ENCODE measurements at regions not wholly inside any gene's neighbourhood (a gene's known extent, or its start where the extent isn't known, plus 50 kb on each side); places are given as distances from the start of the nearest gene placed in this dataset.
A peak's percentile ranks its signal among the peaks of the same experiment; 100 is the strongest.

DNA sequence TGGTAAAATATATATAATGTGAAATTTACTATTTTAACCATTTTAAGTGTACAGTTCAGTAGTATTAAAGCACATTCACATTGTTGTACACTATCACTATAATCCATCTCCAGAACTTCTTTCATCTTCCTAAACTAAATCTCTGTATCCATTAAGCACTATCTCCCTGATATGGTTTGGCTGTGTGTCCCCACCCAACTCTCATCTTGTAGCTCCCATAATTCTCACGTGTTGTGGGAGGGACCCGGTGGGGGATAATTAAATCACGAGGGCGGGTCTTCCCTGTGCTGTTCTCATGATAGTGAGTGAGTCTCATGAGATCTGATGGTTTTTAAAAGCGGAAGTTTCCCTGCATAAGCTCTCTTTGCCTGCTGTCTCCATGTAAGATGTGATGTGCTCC is 178.9 kb upstream of the NABP1 start:
- intact Hi-C loops (cut with micrococcal nuclease): no loop called here
- DNase-seq: no peak
- Histone ChIP-seq H3K4me3 (no peak overlapping the region), H3K9me3 (replicated peaks) (peaks cover 3% of the 10 kb centered on the region), H3K36me3 (no peaks in the 10 kb centered on the region), H3K27ac (replicated peaks) (no peak overlapping the region), H3K4me1 (peaks cover 30% of the 10 kb centered on the region), H3K27me3 (ENCODE audit: low read depth) (no peaks in the 10 kb centered on the region)
- TF ChIP-seq, protein P1, sequence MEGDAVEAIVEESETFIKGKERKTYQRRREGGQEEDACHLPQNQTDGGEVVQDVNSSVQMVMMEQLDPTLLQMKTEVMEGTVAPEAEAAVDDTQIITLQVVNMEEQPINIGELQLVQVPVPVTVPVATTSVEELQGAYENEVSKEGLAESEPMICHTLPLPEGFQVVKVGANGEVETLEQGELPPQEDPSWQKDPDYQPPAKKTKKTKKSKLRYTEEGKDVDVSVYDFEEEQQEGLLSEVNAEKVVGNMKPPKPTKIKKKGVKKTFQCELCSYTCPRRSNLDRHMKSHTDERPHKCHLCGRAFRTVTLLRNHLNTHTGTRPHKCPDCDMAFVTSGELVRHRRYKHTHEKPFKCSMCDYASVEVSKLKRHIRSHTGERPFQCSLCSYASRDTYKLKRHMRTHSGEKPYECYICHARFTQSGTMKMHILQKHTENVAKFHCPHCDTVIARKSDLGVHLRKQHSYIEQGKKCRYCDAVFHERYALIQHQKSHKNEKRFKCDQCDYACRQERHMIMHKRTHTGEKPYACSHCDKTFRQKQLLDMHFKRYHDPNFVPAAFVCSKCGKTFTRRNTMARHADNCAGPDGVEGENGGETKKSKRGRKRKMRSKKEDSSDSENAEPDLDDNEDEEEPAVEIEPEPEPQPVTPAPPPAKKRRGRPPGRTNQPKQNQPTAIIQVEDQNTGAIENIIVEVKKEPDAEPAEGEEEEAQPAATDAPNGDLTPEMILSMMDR (IDR thresholded peaks at IDR 0.05; ENCODE audit: borderline replicate concordance): no peak

DNA sequence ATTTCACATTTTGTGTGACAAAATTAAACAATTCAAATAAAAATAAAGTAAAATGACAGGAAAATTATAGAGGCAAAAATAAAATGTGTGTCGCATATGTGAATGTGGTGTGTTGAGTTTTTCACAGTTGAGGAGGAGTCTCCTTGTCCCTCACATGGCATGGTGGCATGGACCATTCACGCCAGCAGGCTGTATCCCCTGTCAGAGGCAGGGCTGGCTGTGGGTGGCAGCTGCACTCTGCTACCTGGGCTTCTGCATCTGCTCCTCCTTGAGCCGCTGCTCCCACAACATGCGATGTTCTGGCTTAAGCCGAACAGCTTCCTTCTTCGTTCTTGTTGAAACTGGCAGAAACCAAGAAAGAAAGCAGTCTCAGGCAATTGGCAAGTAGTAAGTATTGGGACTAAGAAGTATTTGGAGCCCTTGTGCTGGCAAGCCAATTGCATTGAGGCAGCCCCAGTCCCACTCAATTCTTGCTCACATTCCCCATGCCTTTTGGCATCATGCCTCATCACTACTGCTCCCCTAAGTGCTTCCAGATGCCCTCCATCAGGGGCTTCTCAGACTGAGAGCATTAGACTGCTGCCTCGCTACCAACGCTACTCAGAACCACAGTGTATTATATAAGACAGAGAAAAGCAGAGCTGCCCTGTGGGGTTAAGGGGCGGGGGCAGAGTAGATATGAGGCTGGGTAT is 177.9 kb upstream of the NABP1 start:
- H3K9me3 ChIP-seq (replicated peaks): no peaks in the 10 kb centered on the region
- no peaks in the 10 kb centered on the region for H3K36me3 ChIP-seq
- no peak overlapping the region for H3K27ac ChIP-seq (replicated peaks)
- H3K4me3 ChIP-seq: no peak overlapping the region
- TF ChIP-seq, protein P1 (IDR thresholded peaks at IDR 0.05; ENCODE audit: borderline replicate concordance): no peak
- DNase-seq: no peak
- peaks cover 30% of the 10 kb centered on the region for H3K4me1 ChIP-seq
- no peaks in the 10 kb centered on the region for H3K27me3 ChIP-seq (ENCODE audit: low read depth)
- intact Hi-C loops (cut with micrococcal nuclease): loop anchor here (5.0 kb wide), 2 partner anchors 283 to 333 kb away; no protein-coding TSS in a partner anchor

DNA sequence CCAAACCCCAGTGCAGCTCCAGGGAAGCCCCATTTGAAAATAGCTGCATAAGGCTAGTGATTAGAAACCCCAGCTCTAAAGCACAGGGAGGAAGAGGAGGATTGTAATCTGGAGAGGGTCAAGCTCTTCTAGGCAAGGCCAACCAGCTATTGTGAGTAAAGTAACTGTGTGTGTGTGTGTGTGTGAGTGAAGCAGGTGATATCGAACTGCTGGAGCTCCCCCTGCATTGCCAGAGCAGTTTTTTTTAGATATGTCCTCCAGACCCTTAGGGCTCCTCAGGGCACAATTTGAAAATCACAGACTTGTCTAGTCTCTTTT is 177.4 kb upstream of the NABP1 start:
- intact Hi-C loops (cut with micrococcal nuclease): loop anchor here (5.0 kb wide), 2 partner anchors 283 to 333 kb away; no protein-coding TSS in a partner anchor
- H3K27me3 ChIP-seq (ENCODE audit: low read depth): no peaks in the 10 kb centered on the region
- H3K9me3 ChIP-seq (replicated peaks): no peaks in the 10 kb centered on the region
- peaks cover 30% of the 10 kb centered on the region for H3K4me1 ChIP-seq
- no peak overlapping the region for H3K4me3 ChIP-seq
- no peaks in the 10 kb centered on the region for H3K36me3 ChIP-seq
- TF ChIP-seq, protein P1 (IDR thresholded peaks at IDR 0.05; ENCODE audit: borderline replicate concordance): no peak
- no peak for DNase-seq
- H3K27ac ChIP-seq (replicated peaks): peak overlapping the region; percentile 67

DNA sequence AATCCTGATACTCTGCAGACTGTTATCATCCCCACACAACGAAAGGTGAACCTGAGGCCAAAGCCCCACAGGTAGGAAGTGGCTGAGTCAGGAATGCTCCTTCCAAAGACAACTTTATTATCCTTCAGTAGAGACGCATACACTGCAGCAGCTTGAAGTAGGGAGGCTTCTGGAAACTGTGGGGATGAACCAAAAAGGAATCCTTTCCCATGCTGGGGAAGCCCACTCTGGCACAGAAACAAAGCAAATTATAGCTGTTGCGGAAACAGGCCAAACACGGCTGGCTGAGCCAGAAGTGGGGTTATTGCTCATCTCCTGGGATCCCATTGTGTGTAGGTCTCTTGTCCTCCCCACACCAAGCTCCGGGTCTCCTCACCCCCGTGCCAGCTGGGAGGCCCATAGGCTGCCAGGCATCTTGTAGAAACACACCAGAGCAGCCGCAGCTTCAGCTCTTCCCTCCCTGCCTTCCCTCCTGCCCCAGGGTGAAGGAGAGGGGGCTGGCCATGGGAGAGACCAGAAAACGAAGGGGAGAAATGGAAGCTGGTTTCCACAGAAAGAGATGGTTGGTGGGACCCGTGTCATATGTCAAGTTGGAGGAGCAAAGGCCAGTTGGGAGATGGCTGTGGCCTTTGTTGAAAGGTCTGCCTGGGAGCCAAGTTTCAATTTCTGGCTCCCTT is 176.9 kb upstream of the NABP1 start:
- H3K4me3 ChIP-seq: no peak overlapping the region
- H3K9me3 ChIP-seq (replicated peaks): no peaks in the 10 kb centered on the region
- H3K36me3 ChIP-seq: no peaks in the 10 kb centered on the region
- no peak for DNase-seq
- intact Hi-C loops (cut with micrococcal nuclease): loop anchor here (5.0 kb wide), 2 partner anchors 284 to 334 kb away; no protein-coding TSS in a partner anchor
- H3K27me3 ChIP-seq (ENCODE audit: low read depth): no peaks in the 10 kb centered on the region
- TF ChIP-seq, protein P1 (IDR thresholded peaks at IDR 0.05; ENCODE audit: borderline replicate concordance): no peak
- H3K27ac ChIP-seq (replicated peaks): peak overlapping the region; percentile 67
- H3K4me1 ChIP-seq: peaks cover 30% of the 10 kb centered on the region

DNA sequence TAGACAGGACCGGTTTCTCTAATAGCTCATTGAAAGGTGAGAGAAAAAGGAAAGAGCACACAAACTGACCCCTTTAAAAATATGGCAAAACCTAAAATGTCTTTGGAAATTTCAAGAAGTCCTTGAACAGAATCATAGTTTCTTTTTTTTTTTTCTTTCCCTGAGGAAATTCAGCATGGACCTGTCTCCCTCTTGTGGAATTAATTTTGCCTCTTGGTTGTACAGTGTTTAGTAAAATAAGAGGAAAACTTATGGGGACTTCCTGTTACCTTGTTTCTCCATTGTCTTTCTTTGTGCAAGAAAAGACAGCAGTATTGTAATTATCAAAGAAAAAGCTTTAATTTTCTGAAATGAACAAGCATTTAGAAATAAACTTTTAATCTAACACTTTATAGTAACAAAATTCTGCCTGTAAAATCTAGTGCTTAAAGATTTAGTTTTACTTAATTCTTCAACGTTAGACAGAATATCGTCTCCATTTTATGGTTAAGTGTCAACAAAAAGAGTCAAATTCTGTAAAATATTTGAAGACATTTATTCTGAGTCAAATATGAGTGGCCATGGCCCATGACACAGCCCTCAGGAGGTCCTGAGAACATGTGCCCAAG is 176.3 kb upstream of the NABP1 start:
- Histone ChIP-seq H3K27ac (replicated peaks) (peak overlapping the region; percentile 67), H3K36me3 (no peaks in the 10 kb centered on the region), H3K4me3 (no peak overlapping the region), H3K27me3 (ENCODE audit: low read depth) (no peaks in the 10 kb centered on the region), H3K4me1 (peaks cover 30% of the 10 kb centered on the region), H3K9me3 (replicated peaks) (no peaks in the 10 kb centered on the region)
- DNase-seq: no peak
- TF ChIP-seq, protein P1 (IDR thresholded peaks at IDR 0.05; ENCODE audit: borderline replicate concordance): peak; percentile 84
- intact Hi-C loops (cut with micrococcal nuclease): loop anchor here (5.0 kb wide), 2 partner anchors 284 to 334 kb away; no protein-coding TSS in a partner anchor
